ENCODE measurements at regions not wholly inside any gene's neighbourhood (a gene's known extent, or its start where the extent isn't known, plus 50 kb on each side); places are given as distances from the start of the nearest gene placed in this dataset.
A peak's percentile ranks its signal among the peaks of the same experiment; 100 is the strongest.

GRCh38 chr1:56432166-56432971 is 147.0 kb downstream of the PLPP3 start (continued):
- TF ChIP-seq, protein P1, sequence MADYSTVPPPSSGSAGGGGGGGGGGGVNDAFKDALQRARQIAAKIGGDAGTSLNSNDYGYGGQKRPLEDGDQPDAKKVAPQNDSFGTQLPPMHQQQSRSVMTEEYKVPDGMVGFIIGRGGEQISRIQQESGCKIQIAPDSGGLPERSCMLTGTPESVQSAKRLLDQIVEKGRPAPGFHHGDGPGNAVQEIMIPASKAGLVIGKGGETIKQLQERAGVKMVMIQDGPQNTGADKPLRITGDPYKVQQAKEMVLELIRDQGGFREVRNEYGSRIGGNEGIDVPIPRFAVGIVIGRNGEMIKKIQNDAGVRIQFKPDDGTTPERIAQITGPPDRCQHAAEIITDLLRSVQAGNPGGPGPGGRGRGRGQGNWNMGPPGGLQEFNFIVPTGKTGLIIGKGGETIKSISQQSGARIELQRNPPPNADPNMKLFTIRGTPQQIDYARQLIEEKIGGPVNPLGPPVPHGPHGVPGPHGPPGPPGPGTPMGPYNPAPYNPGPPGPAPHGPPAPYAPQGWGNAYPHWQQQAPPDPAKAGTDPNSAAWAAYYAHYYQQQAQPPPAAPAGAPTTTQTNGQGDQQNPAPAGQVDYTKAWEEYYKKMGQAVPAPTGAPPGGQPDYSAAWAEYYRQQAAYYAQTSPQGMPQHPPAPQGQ (CRISPR knock-in tag; IDR thresholded peaks at IDR 0.05; ENCODE audit: borderline replicate concordance) = no peak
- TF ChIP-seq, protein P2, sequence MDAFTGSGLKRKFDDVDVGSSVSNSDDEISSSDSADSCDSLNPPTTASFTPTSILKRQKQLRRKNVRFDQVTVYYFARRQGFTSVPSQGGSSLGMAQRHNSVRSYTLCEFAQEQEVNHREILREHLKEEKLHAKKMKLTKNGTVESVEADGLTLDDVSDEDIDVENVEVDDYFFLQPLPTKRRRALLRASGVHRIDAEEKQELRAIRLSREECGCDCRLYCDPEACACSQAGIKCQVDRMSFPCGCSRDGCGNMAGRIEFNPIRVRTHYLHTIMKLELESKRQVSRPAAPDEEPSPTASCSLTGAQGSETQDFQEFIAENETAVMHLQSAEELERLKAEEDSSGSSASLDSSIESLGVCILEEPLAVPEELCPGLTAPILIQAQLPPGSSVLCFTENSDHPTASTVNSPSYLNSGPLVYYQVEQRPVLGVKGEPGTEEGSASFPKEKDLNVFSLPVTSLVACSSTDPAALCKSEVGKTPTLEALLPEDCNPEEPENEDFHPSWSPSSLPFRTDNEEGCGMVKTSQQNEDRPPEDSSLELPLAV (CRISPR knock-in tag; conservative IDR thresholded peaks at IDR 0.05; ENCODE audit: low read depth) = no peak
- TF ChIP-seq ZNF263 (CRISPR knock-in tag; IDR thresholded peaks at IDR 0.05) = no peak
- TF ChIP-seq ZBTB37 (CRISPR knock-in tag; IDR thresholded peaks at IDR 0.05) = no peak
- TF ChIP-seq, protein P3, sequence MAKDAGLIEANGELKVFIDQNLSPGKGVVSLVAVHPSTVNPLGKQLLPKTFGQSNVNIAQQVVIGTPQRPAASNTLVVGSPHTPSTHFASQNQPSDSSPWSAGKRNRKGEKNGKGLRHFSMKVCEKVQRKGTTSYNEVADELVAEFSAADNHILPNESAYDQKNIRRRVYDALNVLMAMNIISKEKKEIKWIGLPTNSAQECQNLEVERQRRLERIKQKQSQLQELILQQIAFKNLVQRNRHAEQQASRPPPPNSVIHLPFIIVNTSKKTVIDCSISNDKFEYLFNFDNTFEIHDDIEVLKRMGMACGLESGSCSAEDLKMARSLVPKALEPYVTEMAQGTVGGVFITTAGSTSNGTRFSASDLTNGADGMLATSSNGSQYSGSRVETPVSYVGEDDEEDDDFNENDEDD (CRISPR knock-in tag; IDR thresholded peaks at IDR 0.05; ENCODE audit: borderline replicate concordance) = peak; percentile 66; the same call in 1 of the 2 replicates
- no peak for TF ChIP-seq ZNF672 (CRISPR knock-in tag; IDR thresholded peaks at IDR 0.05)
- no peak for TF ChIP-seq ZSCAN29 (CRISPR knock-in tag; conservative IDR thresholded peaks at IDR 0.05)
- TF ChIP-seq, protein P4, sequence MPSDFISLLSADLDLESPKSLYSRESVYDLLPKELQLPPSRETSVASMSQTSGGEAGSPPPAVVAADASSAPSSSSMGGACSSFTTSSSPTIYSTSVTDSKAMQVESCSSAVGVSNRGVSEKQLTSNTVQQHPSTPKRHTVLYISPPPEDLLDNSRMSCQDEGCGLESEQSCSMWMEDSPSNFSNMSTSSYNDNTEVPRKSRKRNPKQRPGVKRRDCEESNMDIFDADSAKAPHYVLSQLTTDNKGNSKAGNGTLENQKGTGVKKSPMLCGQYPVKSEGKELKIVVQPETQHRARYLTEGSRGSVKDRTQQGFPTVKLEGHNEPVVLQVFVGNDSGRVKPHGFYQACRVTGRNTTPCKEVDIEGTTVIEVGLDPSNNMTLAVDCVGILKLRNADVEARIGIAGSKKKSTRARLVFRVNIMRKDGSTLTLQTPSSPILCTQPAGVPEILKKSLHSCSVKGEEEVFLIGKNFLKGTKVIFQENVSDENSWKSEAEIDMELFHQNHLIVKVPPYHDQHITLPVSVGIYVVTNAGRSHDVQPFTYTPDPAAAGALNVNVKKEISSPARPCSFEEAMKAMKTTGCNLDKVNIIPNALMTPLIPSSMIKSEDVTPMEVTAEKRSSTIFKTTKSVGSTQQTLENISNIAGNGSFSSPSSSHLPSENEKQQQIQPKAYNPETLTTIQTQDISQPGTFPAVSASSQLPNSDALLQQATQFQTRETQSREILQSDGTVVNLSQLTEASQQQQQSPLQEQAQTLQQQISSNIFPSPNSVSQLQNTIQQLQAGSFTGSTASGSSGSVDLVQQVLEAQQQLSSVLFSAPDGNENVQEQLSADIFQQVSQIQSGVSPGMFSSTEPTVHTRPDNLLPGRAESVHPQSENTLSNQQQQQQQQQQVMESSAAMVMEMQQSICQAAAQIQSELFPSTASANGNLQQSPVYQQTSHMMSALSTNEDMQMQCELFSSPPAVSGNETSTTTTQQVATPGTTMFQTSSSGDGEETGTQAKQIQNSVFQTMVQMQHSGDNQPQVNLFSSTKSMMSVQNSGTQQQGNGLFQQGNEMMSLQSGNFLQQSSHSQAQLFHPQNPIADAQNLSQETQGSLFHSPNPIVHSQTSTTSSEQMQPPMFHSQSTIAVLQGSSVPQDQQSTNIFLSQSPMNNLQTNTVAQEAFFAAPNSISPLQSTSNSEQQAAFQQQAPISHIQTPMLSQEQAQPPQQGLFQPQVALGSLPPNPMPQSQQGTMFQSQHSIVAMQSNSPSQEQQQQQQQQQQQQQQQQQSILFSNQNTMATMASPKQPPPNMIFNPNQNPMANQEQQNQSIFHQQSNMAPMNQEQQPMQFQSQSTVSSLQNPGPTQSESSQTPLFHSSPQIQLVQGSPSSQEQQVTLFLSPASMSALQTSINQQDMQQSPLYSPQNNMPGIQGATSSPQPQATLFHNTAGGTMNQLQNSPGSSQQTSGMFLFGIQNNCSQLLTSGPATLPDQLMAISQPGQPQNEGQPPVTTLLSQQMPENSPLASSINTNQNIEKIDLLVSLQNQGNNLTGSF (CRISPR knock-in tag; IDR thresholded peaks at IDR 0.05) = no peak
- no peak for TF ChIP-seq ZNF432 (CRISPR knock-in tag; IDR thresholded peaks at IDR 0.05; ENCODE audit: borderline replicate concordance)
- TF ChIP-seq PAXIP1 (CRISPR knock-in tag; conservative IDR thresholded peaks at IDR 0.05) = 0 out of 2 replicates have a peak, but pooled peaks have one; percentile 19
- TF ChIP-seq SRY (CRISPR knock-in tag; IDR thresholded peaks at IDR 0.05) = no peak
- TF ChIP-seq YY1 (IDR thresholded peaks at IDR 0.05; ENCODE audit: insufficient read depth, insufficient replicate concordance, low read depth, low read length) = no peak
